HG03354 (cell line): ENCODE measurements at regions not wholly inside any gene's neighbourhood (a gene's known extent, or its start where the extent isn't known, plus 50 kb on each side); places are given as distances from the start of the nearest gene placed in this dataset.
A peak's percentile ranks its signal among the peaks of the same experiment; 100 is the strongest.

Experiments used
- ATAC-seq: cut with Tn5 transposase; IDR thresholded peaks from one replicate; pipeline ENCODE4 v1.9.1; 2021; ENCODE audit warnings: mild to moderate bottlenecking; ENCODE audit not compliant: unreplicated experiment, poor library complexity, severe bottlenecking

- ATAC-seq: no peak
Measured at GRCh38 chr9:79193501-79194223, 378.1 kb upstream of the TLE4 start.

DNA sequence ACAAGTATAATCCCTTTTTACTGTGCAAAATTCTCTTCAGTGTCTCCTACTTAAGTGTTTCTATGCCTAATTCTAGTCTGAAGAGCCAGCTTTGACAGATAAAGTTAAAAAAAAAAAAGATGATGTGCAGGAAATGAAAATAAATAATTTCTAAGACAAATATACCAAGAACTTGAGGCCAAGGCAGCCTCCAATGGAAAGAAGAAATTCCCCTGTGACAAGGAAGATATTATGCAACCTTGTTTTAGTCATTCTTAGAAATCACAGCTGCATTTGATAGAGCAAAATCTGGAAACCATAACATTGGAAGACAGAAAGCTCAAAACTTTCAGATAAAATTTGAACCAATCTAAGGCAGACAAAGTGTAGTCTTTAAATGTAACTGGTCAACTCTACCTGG lies 375.9 kb upstream of the TLE4 start:
- no peak for ATAC-seq

- ATAC-seq: no peak
Measured at GRCh38 chr9:79196606-79197005, 375.2 kb upstream of the TLE4 start.

DNA sequence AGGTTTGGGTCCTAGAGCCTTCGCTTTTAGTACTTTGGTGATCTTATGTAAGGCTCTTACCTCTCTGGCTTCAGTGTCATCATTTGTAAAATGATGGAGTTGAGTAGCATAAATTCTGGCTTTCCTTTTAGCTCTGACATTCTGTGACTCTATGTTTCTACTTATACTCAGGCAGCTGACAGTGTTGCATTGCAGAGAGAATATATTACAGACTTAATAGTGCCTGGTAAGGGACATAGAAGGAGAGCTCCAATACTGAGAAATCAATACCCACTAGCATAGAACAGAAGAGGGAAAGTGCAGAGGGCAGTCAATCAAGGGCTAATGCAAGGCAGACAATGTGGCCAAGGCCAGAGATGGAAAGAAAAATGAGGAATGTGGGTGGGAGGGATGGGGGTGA lies 371.4 kb upstream of the TLE4 start:
- ATAC-seq: no peak

DNA sequence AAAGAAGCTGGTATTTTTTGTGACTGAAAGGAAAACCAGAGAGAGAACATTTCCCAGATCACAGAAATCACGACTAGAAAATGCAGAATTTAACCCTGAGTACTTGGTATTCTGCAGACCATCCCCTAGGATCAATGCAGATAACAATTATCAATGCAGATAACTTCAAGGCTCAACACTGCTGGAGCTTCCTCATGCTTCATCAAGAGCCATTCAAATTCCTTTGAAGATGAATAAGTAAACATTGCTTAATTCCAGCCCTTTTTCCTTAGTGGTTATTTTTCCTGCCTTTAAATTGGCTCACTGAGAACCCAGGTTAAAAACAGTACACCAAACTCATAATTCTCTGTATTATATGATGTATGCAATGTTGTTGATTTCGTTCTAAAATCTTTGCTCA lies 370.1 kb upstream of the TLE4 start:
- no peak for ATAC-seq

DNA sequence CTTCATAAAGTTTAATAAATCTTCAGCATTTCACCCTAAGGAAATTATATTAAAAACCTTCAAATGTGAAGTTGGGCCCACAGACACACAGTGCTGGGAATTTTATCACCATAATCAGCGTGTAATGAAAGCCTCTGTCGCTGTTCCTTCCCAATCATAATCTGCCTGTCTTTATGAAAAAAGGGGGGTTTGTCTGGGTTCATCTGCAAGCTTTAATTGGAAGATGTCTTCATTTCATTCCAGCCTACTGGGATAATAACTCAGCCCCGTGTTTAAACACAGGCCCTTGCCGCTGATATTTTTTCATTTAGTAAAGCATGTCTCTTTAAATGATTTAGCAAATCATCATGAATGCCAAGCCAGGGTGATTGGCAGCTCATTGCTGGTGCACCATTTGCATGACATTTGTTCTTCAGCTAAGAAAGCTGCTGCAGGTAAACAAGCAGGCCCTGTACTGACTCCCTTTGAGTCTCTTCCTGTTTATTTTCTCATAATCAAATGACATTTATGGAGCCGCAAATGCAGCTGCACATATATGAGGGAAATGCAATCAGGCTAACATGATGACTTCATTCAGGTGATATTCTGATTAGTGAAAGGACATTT lies 362.9 kb upstream of the TLE4 start:
- ATAC-seq: no peak

- ATAC-seq: no peak
Measured at GRCh38 chr9:79210541-79211243, 361.1 kb upstream of the TLE4 start.

DNA sequence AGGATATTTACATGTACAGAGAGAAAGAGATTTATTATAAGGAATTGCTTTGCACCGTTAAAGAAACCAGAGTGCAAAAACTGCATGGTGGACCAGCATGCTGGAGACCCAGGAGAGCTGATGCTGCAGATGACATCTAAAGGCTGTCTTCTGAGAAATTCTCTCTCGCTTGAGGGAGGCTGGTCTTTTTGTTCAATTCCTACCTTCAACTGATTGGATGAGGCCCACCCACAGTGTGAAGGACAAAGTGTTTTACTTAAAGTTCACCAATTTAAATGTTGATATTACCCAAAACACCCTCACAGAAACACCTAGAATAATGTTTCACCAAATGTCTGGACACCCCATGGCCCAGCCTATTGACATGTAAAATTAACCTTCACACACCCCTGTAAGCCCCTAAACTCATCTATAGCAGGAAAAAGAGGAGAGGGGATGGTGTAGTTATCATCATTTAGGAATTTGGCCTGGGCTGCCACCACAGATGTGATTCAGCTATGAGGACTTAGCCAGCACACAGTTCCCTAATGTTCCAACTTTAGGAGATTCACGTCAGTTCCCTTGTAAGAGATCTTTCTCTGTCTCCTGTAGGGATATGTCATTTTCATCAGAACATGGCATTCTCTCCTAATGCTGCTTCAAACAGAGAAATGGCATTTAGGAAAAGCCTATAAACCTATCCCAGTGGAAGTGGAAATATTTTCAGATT lies 358.2 kb upstream of the TLE4 start:
- ATAC-seq: no peak

GRCh38 chr9:79215821-79216220 lies 355.9 kb upstream of the TLE4 start:
- ATAC-seq: no peak

GRCh38 chr9:79220251-79220650 lies 351.5 kb upstream of the TLE4 start:
- no peak for ATAC-seq

DNA sequence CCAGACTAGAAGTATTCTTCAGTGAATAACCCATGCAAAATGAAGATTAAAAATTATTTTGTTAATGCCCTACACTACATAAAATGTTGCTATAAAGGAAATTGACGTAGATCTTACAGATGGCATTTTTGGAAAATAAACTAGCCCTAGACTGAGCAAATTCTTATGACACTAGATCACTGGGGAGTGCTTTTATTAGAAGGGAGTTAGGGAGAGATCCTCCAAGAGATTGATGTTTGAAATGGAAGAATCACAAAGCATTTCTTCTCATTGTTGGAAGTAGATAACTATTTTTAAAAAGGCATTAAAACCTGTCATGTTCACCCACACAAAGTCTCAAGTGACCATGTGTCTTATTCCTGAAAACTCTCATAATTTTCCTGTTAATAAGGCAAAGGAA lies 351.1 kb upstream of the TLE4 start:
- no peak for ATAC-seq

DNA sequence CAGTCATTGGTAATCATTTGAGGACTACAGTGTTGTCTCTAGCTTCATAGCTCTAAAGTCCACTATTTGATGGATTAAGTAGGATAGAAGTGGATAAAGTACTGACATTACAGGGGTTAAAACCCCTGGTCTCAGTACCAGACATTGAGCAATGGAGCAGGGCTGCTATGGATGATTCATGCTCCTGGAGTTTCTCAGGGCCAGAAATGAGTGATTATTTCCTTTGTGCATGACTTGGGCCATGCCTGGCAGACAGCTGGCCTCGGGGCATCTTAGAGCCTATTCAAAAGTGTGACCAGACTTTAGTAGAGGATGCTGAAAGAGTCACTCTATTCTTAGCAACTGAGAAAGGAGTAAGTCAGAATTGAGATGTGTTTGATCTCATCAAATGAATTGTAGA lies 350.7 kb upstream of the TLE4 start:
- no peak for ATAC-seq

DNA sequence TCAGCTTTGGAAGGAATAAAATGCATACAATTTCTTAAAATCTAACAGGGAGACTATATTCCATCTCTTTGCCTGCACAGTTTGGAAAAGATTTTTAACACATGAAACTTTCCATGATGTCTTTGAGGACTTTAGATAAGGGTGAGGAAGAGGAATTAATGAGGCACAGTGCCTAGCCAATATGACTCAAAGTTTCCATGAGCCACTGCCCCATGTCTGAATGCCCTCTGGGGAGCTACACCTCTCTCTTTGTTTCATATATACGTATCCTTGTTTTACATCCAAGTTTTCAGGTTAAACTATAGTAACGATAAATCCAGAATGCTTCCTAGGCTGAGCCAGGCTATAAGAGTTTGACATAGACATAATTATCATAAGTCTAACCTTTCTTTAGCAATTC lies 349.3 kb upstream of the TLE4 start:
- no peak for ATAC-seq

GRCh38 chr9:79224672-79225433 lies 346.9 kb upstream of the TLE4 start:
- no peak for ATAC-seq

- peak; percentile 89 for ATAC-seq
Measured at GRCh38 chr9:79233542-79233941, 338.2 kb upstream of the TLE4 start.

DNA sequence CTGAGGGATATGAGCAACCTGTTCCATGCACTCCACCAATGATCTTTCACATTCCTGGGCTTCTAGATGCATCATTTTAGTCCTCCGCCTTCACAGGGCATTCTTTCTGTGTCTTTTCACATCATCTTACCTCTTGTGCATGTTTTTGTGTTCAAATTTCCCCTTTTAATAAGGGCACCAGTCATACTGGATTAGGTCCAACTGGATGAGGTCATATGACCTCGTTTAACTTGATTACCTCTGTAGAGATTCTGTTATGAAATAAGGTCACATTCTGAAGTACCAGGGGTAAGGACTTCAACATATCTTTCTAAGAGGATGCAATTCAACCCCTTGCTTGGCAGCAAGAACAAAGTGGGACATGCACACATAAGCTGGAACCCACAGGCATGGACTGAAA lies 335.3 kb upstream of the TLE4 start:
- ATAC-seq: no peak

GRCh38 chr9:79237861-79238260 lies 333.9 kb upstream of the TLE4 start:
- ATAC-seq: no peak

- no peak for ATAC-seq
Measured at GRCh38 chr9:79240774-79241173, 331.0 kb upstream of the TLE4 start.

DNA sequence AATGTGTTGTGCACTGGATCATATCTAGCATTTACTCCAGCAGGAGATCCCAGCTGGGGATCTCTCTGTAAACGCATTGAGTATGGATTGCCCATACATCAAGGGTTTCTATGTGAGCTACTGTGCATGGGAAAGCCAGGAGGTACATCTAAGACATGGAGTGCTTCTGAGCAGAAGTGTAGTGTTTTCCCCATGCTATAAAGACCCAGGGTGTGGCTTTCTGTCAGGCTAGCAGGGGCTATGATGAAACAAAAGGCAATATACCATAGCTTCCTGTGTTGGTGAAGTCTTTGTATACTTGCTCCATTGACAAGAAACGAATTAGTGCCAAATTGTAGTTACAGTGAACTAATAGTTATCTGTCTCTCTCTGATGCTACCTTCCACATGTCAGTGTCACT lies 329.3 kb upstream of the TLE4 start:
- ATAC-seq: no peak

DNA sequence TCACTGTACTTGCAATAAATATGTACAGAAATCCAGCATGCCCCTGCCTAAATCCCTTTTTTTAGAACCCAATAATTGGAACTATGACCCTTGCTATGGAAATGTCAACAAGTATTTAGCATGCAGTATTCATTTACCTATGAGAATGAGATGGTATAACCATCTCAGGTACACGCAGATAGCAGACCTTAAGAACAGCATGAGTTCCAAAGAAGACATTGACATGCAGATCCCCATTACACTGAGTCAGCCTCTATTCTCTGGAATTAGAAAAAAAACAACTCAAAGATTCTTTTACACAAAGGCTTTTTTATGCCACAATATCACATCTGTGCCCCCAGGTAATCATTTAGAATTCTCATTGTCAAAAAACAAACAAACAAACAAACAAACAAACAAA lies 325.6 kb upstream of the TLE4 start:
- ATAC-seq: no peak
